ENCODE measurements at regions not wholly inside any gene's neighbourhood (a gene's known extent, or its start where the extent isn't known, plus 50 kb on each side); places are given as distances from the start of the nearest gene placed in this dataset.

- TF ChIP-seq CTCF (IDR thresholded peaks at IDR 0.05) (no peak), EZH2 (IDR thresholded peaks at IDR 0.05) (no peak)
Observed at GRCh38 chr7:52447581-52448180, 587.8 kb upstream of the POM121L12 start.

Measured in neural progenitor cell (in vitro differentiated cells).